GM18868 (cell line): ENCODE measurements at regions not wholly inside any gene's neighbourhood (a gene's known extent, or its start where the extent isn't known, plus 50 kb on each side); places are given as distances from the start of the nearest gene placed in this dataset.
"Not testable (repeated sequence)": the region's sequence is repeated elsewhere in the genome, so short reads cannot be mapped to it uniquely, and the experiment has no call there.

ENCODE experiments used
- ATAC-seq: cut with Tn5 transposase; IDR thresholded peaks from one replicate; pipeline ENCODE4 v1.9.1; 2021; ENCODE audit warnings: mild to moderate bottlenecking, moderate library complexity; ENCODE audit not compliant: unreplicated experiment

DNA sequence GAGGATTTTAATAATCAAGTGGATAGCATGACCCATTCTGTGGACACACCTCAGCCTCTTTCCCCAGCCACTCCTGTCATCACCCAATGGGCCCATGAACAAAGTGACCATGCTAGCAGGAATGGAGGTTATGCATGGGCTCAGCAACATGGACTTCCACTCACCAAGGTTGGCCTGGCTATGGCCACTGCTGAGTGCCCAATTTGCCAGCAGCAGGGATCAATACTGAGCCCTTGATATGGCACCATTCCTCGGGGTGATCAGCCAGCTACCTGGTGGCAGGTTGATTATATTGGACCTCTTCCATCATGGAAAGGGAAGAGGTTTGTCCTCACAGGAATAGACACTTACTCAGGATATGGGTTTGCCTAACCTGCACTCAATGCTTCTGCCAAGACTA, 173.9 kb upstream of the C1orf87 start:
- not testable (repeated sequence) for ATAC-seq

DNA sequence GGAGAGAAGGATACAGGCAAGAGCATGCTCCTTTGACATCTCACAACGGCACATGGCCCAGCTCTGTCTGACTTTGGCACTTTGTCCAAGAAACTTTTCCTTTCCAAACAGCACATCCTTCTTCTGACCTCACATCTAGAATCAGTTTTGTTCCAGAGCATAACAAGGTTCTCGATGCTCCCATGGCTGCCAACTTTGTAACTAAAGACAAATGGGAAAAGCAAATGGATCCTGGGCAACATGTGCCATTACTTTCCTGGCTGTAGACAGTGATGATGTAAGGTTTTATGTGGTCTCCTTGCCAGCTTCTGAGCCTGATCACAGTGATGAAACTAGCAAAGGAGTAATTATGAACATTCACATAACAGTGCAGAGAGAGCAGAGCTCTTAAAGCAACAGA, 171.8 kb upstream of the C1orf87 start:
- no peak for ATAC-seq

DNA sequence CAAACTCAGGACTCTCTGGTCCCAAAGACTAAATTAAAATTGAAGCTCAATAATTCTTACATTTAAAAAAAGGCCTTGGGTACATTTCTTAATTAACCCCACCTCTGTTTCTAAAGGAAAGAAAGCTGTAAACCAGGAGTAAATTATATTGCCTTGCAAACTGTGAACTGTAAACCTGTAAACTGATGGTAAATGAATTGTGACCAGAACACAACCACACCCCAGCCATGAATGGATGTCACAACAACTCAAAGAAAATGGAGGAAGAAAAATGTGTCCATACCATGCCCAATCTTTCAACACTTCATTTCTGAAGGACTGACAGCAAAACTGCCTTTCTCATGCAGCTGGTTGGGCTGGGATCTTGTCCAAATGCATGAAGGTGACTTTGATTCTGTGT, 171.3 kb upstream of the C1orf87 start:
- no peak for ATAC-seq

DNA sequence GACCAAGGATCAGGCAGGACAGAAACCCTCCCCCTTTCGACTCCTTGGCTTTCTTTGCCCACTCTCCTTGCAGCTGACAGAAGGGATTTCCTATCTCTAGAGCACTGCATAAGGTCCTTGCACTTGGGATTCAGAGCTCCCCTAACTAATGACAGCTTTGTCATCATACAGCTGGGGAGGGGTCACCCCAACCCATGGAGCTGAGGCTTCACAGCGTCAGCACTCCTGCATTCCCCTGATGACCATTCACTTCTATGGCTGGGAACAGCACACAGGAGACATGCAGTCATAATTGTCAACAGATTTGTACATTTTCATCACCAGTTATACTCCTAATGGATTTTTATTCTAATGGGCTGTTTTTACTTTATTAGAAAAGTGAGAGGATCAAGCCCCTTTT, 161.7 kb upstream of the C1orf87 start:
- ATAC-seq, result no peak

DNA sequence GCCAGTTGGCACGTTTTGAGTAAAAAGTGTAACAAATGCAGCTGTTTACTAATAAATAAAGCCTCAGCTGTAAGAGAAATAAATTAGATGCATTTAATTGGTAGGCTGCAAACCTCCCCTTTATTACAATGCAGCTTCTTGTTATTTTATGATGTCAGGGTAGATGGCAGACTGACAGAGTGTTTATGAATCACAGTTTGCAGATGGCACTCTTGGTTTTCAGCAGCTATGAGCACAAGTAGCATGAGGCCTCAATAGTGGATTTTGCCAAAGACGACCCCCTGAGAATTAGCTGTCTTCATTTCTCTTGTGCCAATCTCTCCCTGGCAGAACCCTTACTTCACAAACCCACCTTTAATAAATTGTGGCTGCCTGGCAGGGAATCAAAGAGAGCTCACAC, 161.2 kb upstream of the C1orf87 start:
- no peak for ATAC-seq

DNA sequence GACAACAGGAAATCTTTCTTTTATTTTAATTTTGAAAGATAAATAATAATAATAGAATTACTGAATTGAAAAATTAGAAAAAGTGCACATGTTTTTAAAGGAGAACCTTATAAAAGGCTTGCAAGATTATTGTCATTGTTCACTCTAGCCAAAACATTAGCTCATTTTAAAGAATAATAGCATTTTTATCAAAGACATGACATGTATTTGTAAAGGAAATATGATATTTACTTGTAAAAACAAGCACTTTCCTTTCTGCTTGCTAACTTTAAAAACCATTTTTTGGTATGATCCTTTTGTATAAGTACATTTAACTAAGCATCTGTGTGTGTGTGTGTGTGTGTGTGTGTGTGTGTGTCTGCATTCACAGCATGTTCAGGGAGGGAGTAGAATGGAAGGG, 156.3 kb upstream of the C1orf87 start:
- no peak for ATAC-seq

DNA sequence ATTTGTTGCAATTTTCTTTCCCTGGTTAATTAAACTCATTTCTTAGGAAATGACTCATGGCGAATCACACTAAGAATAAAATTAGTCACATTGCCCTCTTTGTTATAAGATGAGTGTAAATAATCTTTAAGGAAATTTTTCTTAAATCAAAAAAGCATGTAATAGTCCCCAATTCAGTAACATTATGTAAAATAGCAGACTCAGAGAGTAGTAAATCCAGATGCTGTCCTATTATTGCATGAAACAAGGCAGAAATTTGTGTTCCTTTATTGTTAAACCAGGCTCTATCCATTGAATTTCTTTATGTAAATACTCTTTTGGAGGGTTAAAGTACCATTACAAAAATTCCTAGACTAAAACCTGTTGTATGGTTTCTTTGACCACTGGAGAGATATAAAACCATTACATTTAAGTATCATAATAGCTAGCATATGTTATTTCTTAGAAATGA, 154.5 kb upstream of the C1orf87 start:
- no peak for ATAC-seq

DNA sequence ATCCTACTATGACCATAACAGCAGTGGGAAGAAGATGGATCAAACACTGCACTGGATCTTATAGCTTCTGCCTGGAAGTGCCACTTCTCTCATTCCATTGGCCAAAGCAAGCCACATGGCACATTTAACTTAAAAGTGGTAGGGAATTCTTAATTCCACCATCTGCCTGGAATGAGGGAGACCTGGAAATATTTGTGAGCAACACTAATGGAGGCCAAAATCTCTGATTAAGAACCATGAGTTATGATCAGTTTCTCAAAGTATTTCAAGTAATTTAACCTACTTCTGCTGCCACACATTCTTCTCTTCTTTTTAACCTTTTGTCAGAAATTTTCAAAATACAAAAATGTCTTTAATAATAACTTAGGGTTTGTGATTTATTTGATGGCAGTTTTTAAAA, 154.0 kb upstream of the C1orf87 start:
- ATAC-seq, result no peak

DNA sequence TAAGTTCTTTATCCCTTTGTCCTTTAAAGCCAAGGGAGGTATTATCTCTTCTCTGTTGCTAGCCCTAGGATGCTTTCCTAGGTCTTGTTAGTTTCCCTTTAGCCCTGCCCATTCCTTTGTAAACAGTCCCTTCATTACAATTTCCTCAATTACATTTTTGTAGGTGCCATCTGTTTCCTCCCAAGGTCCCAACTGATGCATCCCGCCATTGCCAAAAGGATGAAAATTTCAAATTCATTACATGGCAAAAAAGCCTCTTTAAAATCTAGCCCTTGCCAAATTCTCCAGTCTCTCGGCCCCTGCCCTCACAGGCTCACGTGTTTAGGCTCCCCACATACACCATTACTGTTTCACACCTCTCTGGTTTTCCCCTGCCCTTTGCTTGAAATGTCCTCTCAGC, 151.9 kb upstream of the C1orf87 start:
- no peak for ATAC-seq

DNA sequence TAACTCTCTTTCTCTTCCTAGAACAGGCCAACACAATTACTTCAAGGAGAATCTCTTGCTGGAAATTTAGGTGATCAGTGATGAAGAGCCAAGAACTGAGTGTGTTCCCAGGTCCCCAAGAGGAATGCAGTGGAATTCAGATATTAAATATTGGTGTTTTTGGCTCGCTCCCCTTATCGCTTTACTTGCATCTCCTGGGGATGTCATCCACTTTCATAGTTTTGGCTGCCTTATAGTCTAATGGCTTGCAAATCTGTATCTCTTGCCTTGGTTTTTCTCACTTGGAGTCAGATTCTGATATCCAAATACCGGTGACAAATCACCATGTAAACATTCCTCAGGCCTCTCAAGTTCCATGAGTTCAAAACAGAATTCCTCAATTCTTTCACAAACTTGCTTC, 151.0 kb upstream of the C1orf87 start:
- no peak for ATAC-seq

DNA sequence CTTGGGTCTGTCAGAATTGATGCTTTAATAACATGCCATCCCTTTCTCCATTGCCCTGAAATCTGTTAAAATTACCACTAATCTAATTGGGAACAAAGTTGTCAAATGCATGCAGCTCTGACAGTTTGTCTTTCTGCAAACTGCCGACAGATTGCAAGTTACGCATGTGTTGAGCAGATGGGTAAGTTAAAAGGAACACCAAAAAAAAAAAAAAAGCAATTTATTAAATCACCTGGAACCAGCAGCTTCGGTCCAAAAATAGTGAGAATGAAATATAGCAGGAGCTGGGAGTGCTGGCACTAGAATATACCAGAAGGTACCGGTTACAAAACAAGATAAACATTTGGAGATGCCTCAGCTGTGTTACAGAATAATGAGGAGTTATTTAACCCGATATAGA, 149.6 kb upstream of the C1orf87 start:
- ATAC-seq, result no peak

DNA sequence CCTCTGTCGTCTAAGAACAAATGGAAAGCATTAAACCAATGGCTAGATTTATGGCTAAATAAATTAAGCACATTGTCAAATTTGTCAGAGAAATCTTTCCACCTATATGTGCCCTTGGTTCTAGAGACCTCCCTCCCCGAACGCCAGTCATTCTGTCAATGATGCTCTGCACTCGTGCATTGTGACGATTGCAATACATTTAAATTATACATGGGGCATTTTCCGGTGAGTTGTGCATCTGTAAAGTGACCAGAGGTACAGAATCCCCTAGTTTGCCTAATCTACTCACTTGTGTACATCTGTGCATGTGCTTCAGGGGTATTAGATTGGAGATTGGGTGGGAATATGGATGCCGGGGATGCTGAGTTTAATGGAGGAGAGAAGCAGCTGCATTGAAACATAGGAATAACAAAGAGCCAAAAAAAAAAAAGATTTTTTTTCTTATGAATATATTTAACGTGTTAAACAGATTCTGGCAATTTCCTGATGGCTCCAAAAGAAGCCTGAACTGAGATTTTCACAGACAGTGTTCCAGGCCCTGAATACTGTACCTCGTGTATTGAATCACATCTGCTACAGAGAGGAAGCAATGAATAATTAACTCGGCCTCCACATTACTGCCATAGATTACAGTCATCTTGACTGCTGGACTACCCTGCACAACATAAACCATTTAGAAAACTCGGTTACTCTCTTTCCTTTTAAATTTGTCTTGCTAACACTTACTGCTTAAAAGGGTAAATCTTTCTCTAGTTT, 149.0 kb upstream of the C1orf87 start:
- no peak for ATAC-seq

DNA sequence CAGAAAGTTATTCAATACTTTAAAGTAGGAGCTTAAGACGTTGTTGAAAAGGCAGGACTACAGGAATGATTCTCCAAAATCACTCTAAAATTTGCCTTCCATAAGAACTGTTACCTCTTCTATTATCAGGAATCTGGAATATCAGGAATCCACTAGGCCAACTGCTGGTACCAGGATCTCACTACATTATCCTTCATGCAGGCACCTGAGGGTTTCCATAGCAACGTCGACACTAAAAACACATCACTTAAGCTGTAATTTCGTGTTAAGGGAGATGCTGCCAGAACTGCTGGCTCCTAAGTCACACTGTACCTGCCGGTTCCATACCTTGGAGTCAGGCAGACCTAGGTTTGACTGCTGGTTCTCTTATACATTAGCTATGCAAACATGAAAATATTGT, 139.7 kb upstream of the C1orf87 start:
- no peak for ATAC-seq

DNA sequence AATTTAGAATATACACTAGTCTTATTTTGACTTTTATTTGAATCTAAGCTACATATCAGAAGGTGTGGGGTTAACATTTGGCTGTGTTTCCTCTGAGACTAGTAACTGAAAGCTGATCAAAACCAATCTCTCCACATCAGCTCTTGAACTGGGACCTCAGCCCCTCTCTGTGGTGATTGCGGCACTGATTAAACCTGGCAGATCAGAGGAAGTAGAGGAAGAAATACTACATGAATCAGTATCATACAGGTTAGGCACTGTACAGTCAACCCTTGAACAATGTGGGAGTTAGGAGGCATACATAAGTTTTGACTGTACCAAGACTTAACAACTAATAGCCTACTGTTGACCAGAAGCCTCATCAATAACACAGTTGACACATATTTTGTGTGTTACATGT, 122.5 kb upstream of the C1orf87 start:
- no peak for ATAC-seq

DNA sequence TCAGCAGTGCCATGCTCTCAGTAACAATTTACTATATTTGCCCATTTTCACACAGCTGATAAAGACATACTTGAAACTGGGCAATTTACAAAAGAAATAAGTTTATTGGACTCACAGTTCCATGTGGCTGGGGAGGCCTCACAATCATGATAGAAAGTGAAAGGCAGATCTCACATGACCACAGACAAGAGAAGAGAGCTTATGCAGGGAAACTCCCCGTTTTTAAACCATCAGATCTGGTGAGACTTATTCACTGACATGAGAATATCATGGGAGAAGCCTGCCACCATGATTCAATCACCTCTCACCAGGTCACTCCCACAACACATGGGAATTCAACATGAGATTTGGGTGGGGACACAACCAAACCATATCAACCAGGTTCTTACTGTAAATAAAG, 112.1 kb upstream of the C1orf87 start:
- peak; percentile 61 for ATAC-seq

DNA sequence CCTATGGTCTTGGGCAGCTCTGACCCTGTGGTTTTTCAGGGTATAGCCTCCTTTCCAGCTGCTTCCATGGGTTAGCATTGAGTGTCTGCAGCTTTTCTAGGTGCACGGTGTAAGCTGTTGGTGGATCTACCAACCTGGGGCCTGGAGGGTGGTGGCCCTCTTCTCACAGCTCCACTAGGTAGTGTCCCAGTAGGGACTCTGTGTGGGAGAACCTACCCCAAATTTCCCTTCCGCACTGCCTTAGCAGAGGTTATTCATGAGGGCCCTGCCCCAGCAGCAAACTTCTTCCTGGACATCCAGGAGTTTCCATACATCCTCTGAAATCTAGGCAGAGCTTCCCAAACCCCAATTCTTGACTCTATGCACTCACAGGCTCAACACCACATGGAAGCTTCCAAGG, 111.0 kb upstream of the C1orf87 start:
- ATAC-seq, result no peak

DNA sequence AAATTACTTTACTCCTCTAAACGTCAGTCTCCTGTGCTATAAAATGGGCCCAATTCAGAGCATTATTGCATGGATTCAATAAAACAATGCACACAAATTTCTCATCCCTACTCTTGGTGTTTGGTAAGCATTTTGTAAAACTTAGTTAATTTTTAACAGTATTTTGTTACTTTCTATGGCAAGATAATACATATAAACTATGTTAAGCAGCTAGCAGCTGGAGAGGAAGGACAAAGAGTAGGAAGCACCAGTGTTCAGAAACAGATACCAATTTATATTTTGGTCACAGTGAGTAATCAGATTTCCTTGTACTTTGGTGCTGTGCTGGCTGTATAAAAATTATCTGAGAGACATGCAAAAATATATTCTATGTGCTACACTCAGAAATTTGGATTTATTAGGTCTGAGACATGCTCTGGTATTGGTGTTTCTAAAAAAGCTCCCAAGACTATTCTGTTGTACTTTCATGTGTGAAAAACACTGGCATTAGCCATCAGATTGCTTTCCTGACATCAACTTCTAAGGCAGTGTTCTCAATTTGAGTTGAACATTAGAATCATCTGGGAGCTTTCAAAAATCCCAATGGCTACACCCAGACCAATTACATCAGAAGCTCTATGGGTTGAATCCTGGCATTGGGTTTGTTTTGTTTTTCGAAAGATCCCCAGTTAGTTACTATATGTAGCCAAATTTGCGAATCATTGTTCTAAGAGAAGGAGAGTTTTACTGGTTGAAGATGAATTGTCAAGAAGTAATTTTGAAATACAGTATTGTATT, 100.3 kb upstream of the C1orf87 start:
- no peak for ATAC-seq

DNA sequence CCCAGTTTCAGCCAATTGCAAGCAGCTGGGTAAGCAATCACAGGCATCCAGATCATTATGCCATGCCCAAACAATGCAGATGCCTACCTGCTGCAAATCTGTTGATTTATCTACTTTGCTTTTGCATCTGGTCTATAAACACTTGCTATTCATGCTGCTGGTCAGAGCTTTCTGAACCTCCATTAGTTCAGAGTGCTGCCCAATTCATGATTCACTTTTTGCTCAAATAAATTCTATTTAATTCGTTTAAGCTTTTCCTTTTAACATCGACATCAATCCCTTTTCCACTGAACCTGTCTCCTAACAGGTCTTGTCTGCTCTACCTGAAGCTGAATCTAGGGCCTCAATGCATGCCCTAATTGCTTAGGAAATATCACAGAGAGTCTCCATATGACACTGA, 99.4 kb upstream of the C1orf87 start:
- no peak for ATAC-seq

DNA sequence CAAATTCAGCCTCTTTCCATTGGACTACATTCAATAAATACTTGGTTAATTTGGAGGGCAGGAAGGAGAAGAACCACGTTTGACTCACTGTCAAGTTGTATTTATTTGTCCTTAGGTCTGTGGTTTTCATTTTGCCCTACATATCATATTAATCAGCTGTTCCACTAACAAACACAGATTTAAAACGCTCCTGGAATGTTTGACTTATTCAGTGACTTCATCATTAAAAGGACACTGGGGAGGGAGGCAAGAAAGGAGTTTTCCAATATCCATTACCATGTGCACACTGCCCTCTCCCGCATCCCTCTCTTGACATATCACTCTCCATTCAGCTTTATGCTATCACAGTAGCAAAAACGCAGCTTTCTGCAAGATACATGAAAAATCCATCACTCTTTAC, 98.2 kb upstream of the C1orf87 start:
- ATAC-seq, result no peak

DNA sequence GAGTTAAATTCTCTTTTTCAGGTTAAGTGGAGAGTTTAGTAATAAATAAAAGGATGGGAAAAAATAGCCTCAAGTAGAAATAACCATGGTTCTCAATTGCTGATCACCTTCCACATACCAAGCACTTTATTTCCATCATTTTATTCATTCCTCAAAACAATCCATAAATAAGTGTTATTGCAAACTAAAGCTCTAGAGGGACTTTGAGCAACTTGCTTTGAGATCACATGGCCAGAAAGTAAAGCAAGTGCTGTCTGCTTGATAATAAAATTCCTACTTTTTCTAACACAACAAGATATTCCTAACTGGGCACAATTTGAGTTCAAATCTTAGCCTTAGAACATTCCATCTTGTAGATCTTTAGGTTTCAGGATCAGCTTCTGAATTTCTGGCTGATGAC, 97.1 kb upstream of the C1orf87 start:
- ATAC-seq, result no peak

DNA sequence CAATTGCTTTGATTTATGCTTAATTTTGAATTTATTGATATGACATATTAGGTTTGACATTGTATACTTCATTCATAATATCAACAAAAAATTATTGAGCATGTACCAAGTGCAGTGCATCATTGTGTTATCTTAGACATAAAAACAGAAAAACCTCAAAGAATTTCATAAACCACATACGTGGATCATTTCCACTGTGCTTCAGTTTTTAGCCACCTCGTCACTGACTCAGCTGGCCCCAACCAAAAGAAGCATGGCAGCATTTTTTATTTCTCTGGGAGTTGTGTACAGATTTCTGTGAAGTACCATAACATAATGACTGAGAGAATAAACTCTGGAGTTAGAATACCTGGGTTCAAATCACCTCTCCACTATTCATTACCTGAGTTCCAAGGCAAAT, 95.6 kb upstream of the C1orf87 start:
- no peak for ATAC-seq

DNA sequence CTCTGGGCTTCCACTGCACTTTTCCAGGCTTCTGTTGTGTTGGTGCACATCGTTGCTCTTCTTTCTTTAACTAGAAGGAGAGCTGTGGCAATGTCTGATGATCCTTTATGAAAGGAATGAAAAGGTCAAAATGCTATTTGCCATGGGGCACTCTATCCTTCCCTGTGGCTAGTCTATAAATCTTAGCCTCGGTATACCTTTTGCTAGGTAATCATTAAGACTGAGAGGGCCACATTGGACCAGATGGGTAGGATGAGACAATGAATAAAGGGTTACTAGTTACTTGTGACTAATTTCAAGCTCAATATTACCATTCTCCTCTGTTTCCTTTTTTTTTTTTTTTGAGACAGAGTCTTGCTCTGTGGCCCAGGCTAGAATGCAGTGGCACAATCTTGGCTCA, 89.4 kb upstream of the C1orf87 start:
- ATAC-seq, result no peak

DNA sequence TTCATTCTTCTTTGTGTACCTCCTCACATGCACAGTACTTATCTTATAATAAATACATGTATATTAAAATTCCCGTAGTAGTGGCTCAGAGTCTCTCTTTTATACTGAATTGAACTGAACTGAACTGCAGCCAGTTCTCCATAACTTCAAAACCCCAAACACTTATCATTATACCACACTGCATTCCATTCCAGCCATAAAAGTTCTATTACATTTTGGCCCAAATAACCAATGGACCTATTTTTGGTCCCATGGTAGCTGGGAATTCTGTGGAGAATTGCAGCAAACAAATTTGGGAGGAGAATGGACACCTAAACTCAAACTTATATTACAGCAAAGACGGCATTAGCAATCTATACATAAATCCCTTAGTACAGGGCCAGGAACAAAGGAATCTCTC, 86.6 kb upstream of the C1orf87 start:
- no peak for ATAC-seq
